ENCODE measurements at regions not wholly inside any gene's neighbourhood (a gene's known extent, or its start where the extent isn't known, plus 50 kb on each side); places are given as distances from the start of the nearest gene placed in this dataset.

- no peak for TF ChIP-seq CTCF (IDR thresholded peaks at IDR 0.05; ENCODE audit: insufficient read depth, missing control alignments)
- peak; percentile 89 for DNase-seq (ENCODE audit: insufficient read length, low spot score)
Measured at GRCh38 chr14:94936401-94936892, 166.5 kb upstream of the GSC start.

GRCh38 chr14:94935706-94936300 lies 165.9 kb upstream of the GSC start:
- no peak for TF ChIP-seq CTCF (IDR thresholded peaks at IDR 0.05; ENCODE audit: insufficient read depth, missing control alignments)
- DNase-seq (ENCODE audit: insufficient read length, low spot score) (no peak), FAIRE-seq (no peak)

More at GRCh38 chr14:94936401-94936892, 166.5 kb upstream of the GSC start:
- FAIRE-seq: peak; percentile 90

GRCh38 chr14:94934276-94934810 lies 164.4 kb upstream of the GSC start:
- DNase-seq (ENCODE audit: insufficient read length, low spot score) (no peak), FAIRE-seq (no peak)
- no peak for TF ChIP-seq CTCF (IDR thresholded peaks at IDR 0.05; ENCODE audit: insufficient read depth, missing control alignments)

- FAIRE-seq: no peak
- TF ChIP-seq CTCF (IDR thresholded peaks at IDR 0.05; ENCODE audit: insufficient read depth, missing control alignments): no peak
- DNase-seq (ENCODE audit: insufficient read length, low spot score): no peak
Measured at GRCh38 chr14:94933486-94933885, 163.6 kb upstream of the GSC start.

- TF ChIP-seq CTCF (IDR thresholded peaks at IDR 0.05; ENCODE audit: insufficient read depth, missing control alignments): no peak
- no peak for FAIRE-seq
- DNase-seq (ENCODE audit: insufficient read length, low spot score): no peak
Measured at GRCh38 chr14:94932589-94932988, 162.7 kb upstream of the GSC start.

GRCh38 chr14:94930690-94931089 lies 160.8 kb upstream of the GSC start:
- DNase-seq (ENCODE audit: insufficient read length, low spot score): no peak
- TF ChIP-seq CTCF (IDR thresholded peaks at IDR 0.05; ENCODE audit: insufficient read depth, missing control alignments): no peak
- no peak for FAIRE-seq

GRCh38 chr14:94929354-94929753 lies 159.4 kb upstream of the GSC start:
- DNase-seq (ENCODE audit: insufficient read length, low spot score): no peak
- no peak for TF ChIP-seq CTCF (IDR thresholded peaks at IDR 0.05; ENCODE audit: insufficient read depth, missing control alignments)
- no peak for FAIRE-seq

Data from D721Med (cell line).